GM23338 (cell line): ENCODE measurements at regions not wholly inside any gene's neighbourhood (a gene's known extent, or its start where the extent isn't known, plus 50 kb on each side); places are given as distances from the start of the nearest gene placed in this dataset.

ENCODE experiments used
- ATAC-seq: fragments of 200-7000 bp; cut with Tn5 transposase; 3 replicates; pipeline ENCODE4 v1.9.1; 2020
- DNase-seq: peaks from one replicate; pipeline ENCODE4 v3.0.0-alpha.2; 2015; ENCODE audit warnings: low spot score
- H2AFZ ChIP-seq: fragments of 200-600 bp; sonication (generic); 2 replicates; pipeline ENCODE4 v1.8.0; 2016; ENCODE audit warnings: antibody characterized with exemption, mild to moderate bottlenecking, moderate library complexity
- H3F3A ChIP-seq: fragments of 200-600 bp; sonication (generic); replicated peaks from 2 replicates; pipeline ENCODE4 v1.8.0; 2017; ENCODE audit warnings: antibody characterized with exemption, mixed run types, low read depth
- H3K27ac ChIP-seq: fragments of 200-600 bp; sonication (generic); 2 replicates; pipeline ENCODE4 v1.6.1; 2016; ENCODE audit warnings: low read depth
- H3K27me3 ChIP-seq: fragments of 200-600 bp; sonication (generic); 2 replicates; pipeline ENCODE4 v1.8.0; 2016; ENCODE audit warnings: mild to moderate bottlenecking, mixed run types, moderate library complexity; ENCODE audit not compliant: insufficient read depth
- H3K36me3 ChIP-seq: fragments of 200-600 bp; sonication (generic); 2 replicates; pipeline ENCODE4 v1.8.0; 2016; ENCODE audit warnings: mild to moderate bottlenecking; ENCODE audit not compliant: insufficient read depth
- H3K4me1 ChIP-seq: fragments of 200-600 bp; sonication (generic); 2 replicates; pipeline ENCODE4 v1.8.0; 2016; ENCODE audit warnings: mild to moderate bottlenecking, moderate library complexity; ENCODE audit not compliant: insufficient read depth
- H3K4me2 ChIP-seq: fragments of 200-600 bp; sonication (generic); 2 replicates; pipeline ENCODE4 v1.7.1; 2017; ENCODE audit warnings: mixed run types
- H3K4me3 ChIP-seq: fragments of 200-600 bp; sonication (generic); 2 replicates; pipeline ENCODE4 v1.6.1; 2016; ENCODE audit warnings: mixed run types
- H3K79me2 ChIP-seq: fragments of 200-600 bp; sonication (generic); replicated peaks from 2 replicates; pipeline ENCODE4 v1.8.0; 2017; ENCODE audit warnings: mild to moderate bottlenecking; ENCODE audit not compliant: insufficient read depth
- H3K9me2 ChIP-seq: fragments of 200-600 bp; sonication (generic); 2 replicates; pipeline ENCODE4 v1.8.0; 2017; ENCODE audit not compliant: insufficient read depth
- H4K20me1 ChIP-seq: fragments of 200-600 bp; sonication (generic); replicated peaks from 2 replicates; pipeline ENCODE4 v1.8.0; 2017; ENCODE audit warnings: mild to moderate bottlenecking; ENCODE audit not compliant: insufficient read depth
- H3K27ac Mint-ChIP-seq: 2 replicates; pipeline ENCODE4 v1.8.0; 2020; ENCODE audit warnings: inconsistent platforms, mild to moderate bottlenecking, moderate library complexity, mixed read lengths
- H3K27me3 Mint-ChIP-seq: 3 replicates; pipeline ENCODE4 v1.8.0; 2022; ENCODE audit warnings: low read depth, mild to moderate bottlenecking, moderate library complexity, mixed read lengths, inconsistent platforms; ENCODE audit not compliant: insufficient read depth, poor library complexity
- H3K36me3 Mint-ChIP-seq: 3 replicates; pipeline ENCODE4 v1.8.0; 2021; ENCODE audit warnings: low read depth, mild to moderate bottlenecking, inconsistent platforms, moderate library complexity, mixed read lengths
- H3K4me1 Mint-ChIP-seq: 3 replicates; pipeline ENCODE4 v1.8.0; 2020; ENCODE audit warnings: mild to moderate bottlenecking, inconsistent platforms, mixed read lengths
- H3K4me3 Mint-ChIP-seq: 3 replicates; pipeline ENCODE4 v1.8.0; 2021; ENCODE audit warnings: moderate library complexity, mild to moderate bottlenecking, inconsistent platforms, mixed read lengths
- H3K9me3 Mint-ChIP-seq: 3 replicates; pipeline ENCODE4 v1.8.0; 2020; ENCODE audit warnings: moderate library complexity, mild to moderate bottlenecking, inconsistent platforms, mixed read lengths
- EZH2 ChIP-seq: fragments of 200-600 bp; sonication (generic); IDR thresholded peaks from one replicate; pipeline ENCODE4 v1.8.0; 2017; ENCODE audit warnings: antibody characterized with exemption, mild to moderate bottlenecking, low read depth; ENCODE audit not compliant: unreplicated experiment
- EZH2phosphoT487 ChIP-seq: fragments of 200-600 bp; sonication (generic); IDR thresholded peaks from one replicate; pipeline ENCODE4 v1.8.1; 2018; ENCODE audit warnings: antibody characterized with exemption; ENCODE audit not compliant: unreplicated experiment
- POLR2AphosphoS5 ChIP-seq: IDR thresholded peaks from 2 replicates; pipeline ENCODE4 v1.6.1; 2016; ENCODE audit warnings: antibody characterized with exemption, low read depth
- REST ChIP-seq: IDR thresholded peaks from one replicate; pipeline ENCODE4 v1.6.1; 2018; ENCODE audit warnings: antibody characterized with exemption; ENCODE audit not compliant: unreplicated experiment
- STAT1 ChIP-seq: IDR thresholded peaks from one replicate; pipeline ENCODE4 v1.6.1; 2016; ENCODE audit warnings: antibody characterized with exemption; ENCODE audit not compliant: unreplicated experiment
- ZNF114 ChIP-seq: fragments of 250-450 bp; sonication (Bioruptor Pico); IDR thresholded peaks from 2 replicates; pipeline ENCODE4 v1.5.0; 2020; ENCODE audit warnings: mild to moderate bottlenecking, moderate library complexity
- ZNF462 ChIP-seq: fragments of 250-450 bp; sonication (Bioruptor Pico); IDR thresholded peaks from 2 replicates; pipeline ENCODE4 v1.5.0; 2020; ENCODE audit warnings: mild to moderate bottlenecking, moderate library complexity
- TF ChIP-seq, protein P1 (sequence below), 2 experiments: fragments of 200-600 bp in 1 of 2; sonication (generic) in 1 of 2; conservative IDR thresholded peaks; 2 replicates each; pipeline versions ENCODE4 v1.5.1 to v1.6.1; 2016 to 2017; ENCODE audit warnings: antibody characterized with exemption in 2 of 2, low read depth in 2 of 2, mild to moderate bottlenecking in 2 of 2, moderate library complexity in 1 of 2

DNA sequence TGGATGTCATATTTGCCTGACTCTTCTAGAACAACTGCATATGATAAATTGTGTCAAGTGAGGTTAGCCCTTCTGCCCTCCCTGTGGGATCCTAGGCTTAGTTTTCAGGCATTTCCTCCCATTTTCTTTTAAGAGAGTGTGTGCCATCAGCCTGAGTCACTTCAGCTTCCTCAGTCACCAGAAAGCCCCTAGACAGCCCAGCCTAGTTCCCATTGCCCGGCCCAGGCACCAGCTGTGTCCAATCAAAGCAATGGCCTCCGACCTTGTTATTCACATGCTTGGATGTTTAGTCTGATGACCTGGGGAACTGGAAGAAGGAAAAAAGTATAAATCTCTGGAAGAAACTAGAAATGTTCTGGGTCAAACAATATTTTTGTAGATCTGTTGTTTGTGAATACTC, 221.9 kb upstream of the LRIG1 start:
- Mint-ChIP-seq H3K27me3 (no peaks in the 10 kb centered on the region), H3K4me3 (no peak overlapping the region), H3K27ac (no peak overlapping the region), H3K36me3 (no peaks in the 10 kb centered on the region), H3K9me3 (no peaks in the 10 kb centered on the region; the same call in 2 of the 3 replicates), H3K4me1 (peaks cover 14% of the 10 kb centered on the region)
- Histone ChIP-seq H3K4me2 (no peak overlapping the region), H3K9me2 (peaks cover 22% of the 10 kb centered on the region), H3K27me3 (no peaks in the 10 kb centered on the region), H3F3A (no peaks in the 10 kb centered on the region), H3K36me3 (no peaks in the 10 kb centered on the region), H4K20me1 (no peaks in the 10 kb centered on the region), H3K79me2 (no peaks in the 10 kb centered on the region), H2AFZ (no peak overlapping the region), H3K4me3 (no peak overlapping the region), H3K4me1 (peaks cover 13% of the 10 kb centered on the region), H3K27ac (no peak overlapping the region)
- no peak for ATAC-seq
- no peak for TF ChIP-seq EZH2phosphoT487
- TF ChIP-seq ZNF114 (CRISPR knock-in tag) = no peak
- TF ChIP-seq STAT1 = no peak
- TF ChIP-seq REST = no peak
- TF ChIP-seq EZH2 = no peak
- TF ChIP-seq ZNF462 (CRISPR knock-in tag) = no peak
- TF ChIP-seq, protein P1, sequence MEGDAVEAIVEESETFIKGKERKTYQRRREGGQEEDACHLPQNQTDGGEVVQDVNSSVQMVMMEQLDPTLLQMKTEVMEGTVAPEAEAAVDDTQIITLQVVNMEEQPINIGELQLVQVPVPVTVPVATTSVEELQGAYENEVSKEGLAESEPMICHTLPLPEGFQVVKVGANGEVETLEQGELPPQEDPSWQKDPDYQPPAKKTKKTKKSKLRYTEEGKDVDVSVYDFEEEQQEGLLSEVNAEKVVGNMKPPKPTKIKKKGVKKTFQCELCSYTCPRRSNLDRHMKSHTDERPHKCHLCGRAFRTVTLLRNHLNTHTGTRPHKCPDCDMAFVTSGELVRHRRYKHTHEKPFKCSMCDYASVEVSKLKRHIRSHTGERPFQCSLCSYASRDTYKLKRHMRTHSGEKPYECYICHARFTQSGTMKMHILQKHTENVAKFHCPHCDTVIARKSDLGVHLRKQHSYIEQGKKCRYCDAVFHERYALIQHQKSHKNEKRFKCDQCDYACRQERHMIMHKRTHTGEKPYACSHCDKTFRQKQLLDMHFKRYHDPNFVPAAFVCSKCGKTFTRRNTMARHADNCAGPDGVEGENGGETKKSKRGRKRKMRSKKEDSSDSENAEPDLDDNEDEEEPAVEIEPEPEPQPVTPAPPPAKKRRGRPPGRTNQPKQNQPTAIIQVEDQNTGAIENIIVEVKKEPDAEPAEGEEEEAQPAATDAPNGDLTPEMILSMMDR (conservative IDR thresholded peaks at IDR 0.05; ENCODE audit: low read depth in 2 of 2) = no peak
- no peak for TF ChIP-seq POLR2AphosphoS5
- DNase-seq = no peak
